ENCODE measurements at regions not wholly inside any gene's neighbourhood (a gene's known extent, or its start where the extent isn't known, plus 50 kb on each side); places are given as distances from the start of the nearest gene placed in this dataset.
"Not testable (repeated sequence)": the region's sequence is repeated elsewhere in the genome, so short reads cannot be mapped to it uniquely, and the experiment has no call there.

GRCh38 chr13:105841286-105841685 is 694.2 kb downstream of the EFNB2 start:
- no peaks in the 10 kb centered on the region for H3K4me1 Mint-ChIP-seq
- DNase-seq (no peak), ATAC-seq (replicated peaks) (no peak)
- no peaks in the 10 kb centered on the region for H3K36me3 Mint-ChIP-seq
- H3K4me3 Mint-ChIP-seq = no peak overlapping the region
- no peaks in the 10 kb centered on the region for H3K27me3 Mint-ChIP-seq
- no peak overlapping the region for H3K27ac Mint-ChIP-seq
- peaks cover 0 to 2% of the 10 kb centered on the region in 2 donors for H3K9me3 Mint-ChIP-seq

- peaks cover 0 to 4% of the 10 kb centered on the region in 2 donors for H3K9me3 Mint-ChIP-seq
- H3K4me1 Mint-ChIP-seq = no peaks in the 10 kb centered on the region
- H3K36me3 Mint-ChIP-seq = no peaks in the 10 kb centered on the region
- no peak for DNase-seq
- H3K27me3 Mint-ChIP-seq = no peaks in the 10 kb centered on the region
- no peak overlapping the region for H3K4me3 Mint-ChIP-seq
- ATAC-seq (replicated peaks) = no peak
- no peak overlapping the region for H3K27ac Mint-ChIP-seq
These were observed 697.2 kb downstream of the EFNB2 start for GRCh38 chr13:105838231-105838630.

GRCh38 chr13:105837295-105837694 is 698.2 kb downstream of the EFNB2 start:
- H3K36me3 Mint-ChIP-seq; DNase-seq; ATAC-seq (replicated peaks); H3K9me3 Mint-ChIP-seq; H3K4me1 Mint-ChIP-seq; H3K27ac Mint-ChIP-seq; H3K27me3 Mint-ChIP-seq; H3K4me3 Mint-ChIP-seq: not testable (repeated sequence)

- peaks cover 0 to 2% of the 10 kb centered on the region in 2 donors for H3K36me3 Mint-ChIP-seq
- no peak overlapping the region for H3K27ac Mint-ChIP-seq
- H3K4me3 Mint-ChIP-seq = no peak overlapping the region
- no peaks in the 10 kb centered on the region for H3K4me1 Mint-ChIP-seq
- no peaks in the 10 kb centered on the region for H3K27me3 Mint-ChIP-seq
- no peak for DNase-seq
- no peak for ATAC-seq (replicated peaks)
- H3K9me3 Mint-ChIP-seq = peaks cover 0 to 13% of the 10 kb centered on the region in 2 donors
These were observed 704.6 kb downstream of the EFNB2 start for GRCh38 chr13:105830821-105831220.

- peaks cover 0 to 2% of the 10 kb centered on the region in 2 donors for H3K36me3 Mint-ChIP-seq
- peaks cover 0 to 9% of the 10 kb centered on the region in 2 donors for H3K9me3 Mint-ChIP-seq
- no peak overlapping the region for H3K27ac Mint-ChIP-seq
- DNase-seq (no peak), ATAC-seq (replicated peaks) (no peak)
- no peaks in the 10 kb centered on the region for H3K27me3 Mint-ChIP-seq
- no peak overlapping the region for H3K4me3 Mint-ChIP-seq
- H3K4me1 Mint-ChIP-seq = no peaks in the 10 kb centered on the region
These were observed 708.2 kb downstream of the EFNB2 start for GRCh38 chr13:105827111-105827809.

- Mint-ChIP-seq H3K27me3 (no peaks in the 10 kb centered on the region), H3K4me1 (peaks cover 0 to 2% of the 10 kb centered on the region in 2 donors), H3K36me3 (peaks cover 0 to 2% of the 10 kb centered on the region in 2 donors), H3K27ac (no peak overlapping the region), H3K4me3 (no peak overlapping the region), H3K9me3 (peaks cover 0 to 9% of the 10 kb centered on the region in 2 donors)
- DNase-seq (no peak), ATAC-seq (replicated peaks) (no peak)
These were observed 710.4 kb downstream of the EFNB2 start for GRCh38 chr13:105825071-105825470.

GRCh38 chr13:105821337-105821736 is 714.1 kb downstream of the EFNB2 start:
- DNase-seq = no peak
- Mint-ChIP-seq H3K27ac (no peak overlapping the region), H3K27me3 (no peaks in the 10 kb centered on the region), H3K9me3 (peaks cover 0 to 3% of the 10 kb centered on the region in 2 donors), H3K4me3 (no peak overlapping the region), H3K4me1 (peaks cover 0 to 2% of the 10 kb centered on the region in 2 donors), H3K36me3 (no peaks in the 10 kb centered on the region)
- ATAC-seq (replicated peaks) = no peak

GRCh38 chr13:105820415-105820814 is 715.0 kb downstream of the EFNB2 start:
- Mint-ChIP-seq H3K27me3 (no peaks in the 10 kb centered on the region), H3K27ac (no peak overlapping the region), H3K4me3 (no peak overlapping the region), H3K36me3 (no peaks in the 10 kb centered on the region), H3K9me3 (peaks cover 0 to 3% of the 10 kb centered on the region in 2 donors), H3K4me1 (peaks cover 0 to 2% of the 10 kb centered on the region in 2 donors)
- no peak for DNase-seq
- ATAC-seq (replicated peaks) = no peak

GRCh38 chr13:105817498-105817897 is 718.0 kb downstream of the EFNB2 start:
- no peaks in the 10 kb centered on the region for H3K36me3 Mint-ChIP-seq
- no peak overlapping the region for H3K27ac Mint-ChIP-seq
- no peak for DNase-seq
- peaks cover 0 to 3% of the 10 kb centered on the region in 2 donors for H3K9me3 Mint-ChIP-seq
- ATAC-seq (replicated peaks) = no peak
- no peaks in the 10 kb centered on the region for H3K27me3 Mint-ChIP-seq
- no peak overlapping the region for H3K4me3 Mint-ChIP-seq
- peaks cover 0 to 2% of the 10 kb centered on the region in 2 donors for H3K4me1 Mint-ChIP-seq

GRCh38 chr13:105816994-105817393 is 718.5 kb downstream of the EFNB2 start:
- H3K9me3 Mint-ChIP-seq = peaks cover 0 to 2% of the 10 kb centered on the region in 2 donors
- DNase-seq (no peak), ATAC-seq (replicated peaks) (no peak)
- no peak overlapping the region for H3K27ac Mint-ChIP-seq
- H3K27me3 Mint-ChIP-seq = no peaks in the 10 kb centered on the region
- no peaks in the 10 kb centered on the region for H3K36me3 Mint-ChIP-seq
- H3K4me1 Mint-ChIP-seq = peaks cover 0 to under 1% of the 10 kb centered on the region in 2 donors
- no peak overlapping the region for H3K4me3 Mint-ChIP-seq

GRCh38 chr13:105814902-105815250 is 720.6 kb downstream of the EFNB2 start:
- no peak overlapping the region for H3K27ac Mint-ChIP-seq
- H3K4me1 Mint-ChIP-seq = no peaks in the 10 kb centered on the region
- ATAC-seq (replicated peaks) (no peak), DNase-seq (no peak)
- peaks cover 0 to 1% of the 10 kb centered on the region in 2 donors for H3K9me3 Mint-ChIP-seq
- no peaks in the 10 kb centered on the region for H3K36me3 Mint-ChIP-seq
- no peak overlapping the region for H3K4me3 Mint-ChIP-seq
- no peaks in the 10 kb centered on the region for H3K27me3 Mint-ChIP-seq

- no peak overlapping the region for H3K4me3 Mint-ChIP-seq
- H3K9me3 Mint-ChIP-seq = peaks cover 0 to 1% of the 10 kb centered on the region in 2 donors
- H3K4me1 Mint-ChIP-seq = no peaks in the 10 kb centered on the region
- ATAC-seq (replicated peaks) (no peak), DNase-seq (no peak)
- no peaks in the 10 kb centered on the region for H3K27me3 Mint-ChIP-seq
- no peaks in the 10 kb centered on the region for H3K36me3 Mint-ChIP-seq
- H3K27ac Mint-ChIP-seq = no peak overlapping the region
These were observed 721.1 kb downstream of the EFNB2 start for GRCh38 chr13:105814219-105814901.

GRCh38 chr13:105806628-105806920 is 728.9 kb downstream of the EFNB2 start:
- Mint-ChIP-seq H3K9me3 (peaks cover 2 to 5% of the 10 kb centered on the region in 2 donors), H3K27ac (no peak overlapping the region), H3K27me3 (no peaks in the 10 kb centered on the region), H3K36me3 (no peaks in the 10 kb centered on the region), H3K4me1 (no peaks in the 10 kb centered on the region), H3K4me3 (no peak overlapping the region)
- DNase-seq (no peak), ATAC-seq (replicated peaks) (no peak)

- Mint-ChIP-seq H3K27ac (no peak overlapping the region), H3K36me3 (no peaks in the 10 kb centered on the region), H3K9me3 (peaks cover 2 to 5% of the 10 kb centered on the region in 2 donors), H3K4me1 (no peaks in the 10 kb centered on the region), H3K27me3 (no peaks in the 10 kb centered on the region), H3K4me3 (no peak overlapping the region)
- no peak for ATAC-seq (replicated peaks)
- no peak for DNase-seq
These were observed 729.4 kb downstream of the EFNB2 start for GRCh38 chr13:105805892-105806627.
